ENCODE measurements at regions not wholly inside any gene's neighbourhood (a gene's known extent, or its start where the extent isn't known, plus 50 kb on each side); places are given as distances from the start of the nearest gene placed in this dataset.

DNA sequence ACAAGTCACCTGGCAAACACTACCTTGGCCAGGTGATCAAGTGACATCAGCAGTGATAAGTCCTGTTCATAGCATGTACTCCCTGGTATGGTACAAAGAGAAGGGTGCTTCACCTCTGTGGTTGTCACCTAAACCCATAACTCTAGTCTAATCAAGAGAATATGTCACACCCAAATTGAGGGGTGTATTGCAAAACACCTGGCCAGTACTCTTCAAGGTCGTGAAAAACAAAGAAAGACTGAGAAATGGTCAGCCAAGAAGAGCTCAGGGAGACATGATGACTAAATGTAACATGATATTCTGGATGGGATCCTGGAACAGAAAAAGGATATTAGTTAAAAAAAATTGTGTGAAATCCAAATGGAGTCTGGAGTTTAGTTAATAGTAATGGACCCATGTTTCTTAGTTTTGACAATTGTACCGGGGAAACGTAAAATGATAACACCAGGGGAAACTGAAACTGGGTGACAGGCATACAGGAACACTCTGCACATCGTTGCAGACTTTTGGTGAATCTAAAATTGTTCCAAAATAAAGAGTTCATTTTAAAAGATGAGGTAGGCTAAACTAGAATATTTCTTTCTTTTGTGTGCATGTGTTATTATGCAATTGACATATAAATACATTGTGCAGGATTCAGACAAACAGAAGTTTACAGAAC, 262.0 kb downstream of the CDC5L start:
- H4K20me1 ChIP-seq (ENCODE audit: control insufficient read depth, insufficient read depth, insufficient read length) = no peaks in the 10 kb centered on the region
- no peak for DNase-seq
- no peak overlapping the region for H4K8ac ChIP-seq (replicated peaks; ENCODE audit: insufficient read length, low read depth, low read length)
- H2BK120ac ChIP-seq (ENCODE audit: low read depth, low read length, poor library complexity, severe bottlenecking) = no peak overlapping the region
- Mint-ChIP-seq H3K4me3 (no peak overlapping the region), H3K36me3 (ENCODE audit: insufficient read depth in 1 of 3, low read depth in 3 of 3) (no peaks in the 10 kb centered on the region), H3K27me3 (ENCODE audit: low read depth) (peaks cover 5% of the 10 kb centered on the region), H3K4me1 (peaks cover 13 to 16% of the 10 kb centered on the region in 2 experiments), H3K9me3 (no peaks in the 10 kb centered on the region), H3K27ac (no peak overlapping the region)
- no peak overlapping the region for H2BK20ac ChIP-seq (ENCODE audit: low read depth, low read length, poor library complexity, severe bottlenecking)
- H3K9me3 ChIP-seq (ENCODE audit: control insufficient read depth, low read depth, low read length) = no peaks in the 10 kb centered on the region
- H2BK12ac ChIP-seq (ENCODE audit: insufficient read length, low read depth, low read length) = no peak overlapping the region
- no peak overlapping the region for H3K27ac ChIP-seq (ENCODE audit: insufficient read length, low read depth, low read length)
- H3K79me2 ChIP-seq (ENCODE audit: insufficient read depth, low read length) = no peaks in the 10 kb centered on the region
- H2AFZ ChIP-seq (ENCODE audit: low read length) = no peak overlapping the region
- H2BK15ac ChIP-seq (ENCODE audit: low read depth, low read length) = no peak overlapping the region
- no peak overlapping the region for H3T11ph ChIP-seq (ENCODE audit: low read length)
- no peak overlapping the region for H2AK5ac ChIP-seq (ENCODE audit: insufficient read length, low read length)
- no peak overlapping the region for H3K56ac ChIP-seq (ENCODE audit: insufficient read length, low read depth, low read length)
- H3K18ac ChIP-seq (ENCODE audit: insufficient read length, low read depth, low read length) = no peak overlapping the region
- WGBS (ENCODE audit: extremely low coverage, insufficient read length, low lambda C conversion rate) = no CpG with 5 or more reads among the region's 4 CpGs
- no peak overlapping the region for H4K91ac ChIP-seq (ENCODE audit: insufficient read length, low read depth, low read length)
- H3K23ac ChIP-seq (ENCODE audit: insufficient read length, low read depth, low read length) = no peak overlapping the region
- H3K4me1 ChIP-seq (ENCODE audit: insufficient read depth, low read length) = 0 out of 2 replicates have a peak, but pooled peaks cover 2% of the 10 kb centered on the region
- no peaks in the 10 kb centered on the region for H3K27me3 ChIP-seq (ENCODE audit: insufficient read depth, low read length)
- H3K23me2 ChIP-seq (ENCODE audit: insufficient read length, low read depth, low read length, poor library complexity, severe bottlenecking) = no peaks in the 10 kb centered on the region
- H3K79me1 ChIP-seq (ENCODE audit: insufficient read depth, low read depth, low read length, poor library complexity, severe bottlenecking) = no peaks in the 10 kb centered on the region
- no peak overlapping the region for H4K5ac ChIP-seq (ENCODE audit: insufficient read length, low read depth, low read length)
- H3K14ac ChIP-seq (ENCODE audit: insufficient read depth, low read length) = no peak overlapping the region
- no peak overlapping the region for H2BK5ac ChIP-seq (ENCODE audit: insufficient read length, low read length)
- H3K9ac ChIP-seq (ENCODE audit: extremely low read depth, insufficient read length, low read length) = no peak overlapping the region
- TF ChIP-seq, protein P1, sequence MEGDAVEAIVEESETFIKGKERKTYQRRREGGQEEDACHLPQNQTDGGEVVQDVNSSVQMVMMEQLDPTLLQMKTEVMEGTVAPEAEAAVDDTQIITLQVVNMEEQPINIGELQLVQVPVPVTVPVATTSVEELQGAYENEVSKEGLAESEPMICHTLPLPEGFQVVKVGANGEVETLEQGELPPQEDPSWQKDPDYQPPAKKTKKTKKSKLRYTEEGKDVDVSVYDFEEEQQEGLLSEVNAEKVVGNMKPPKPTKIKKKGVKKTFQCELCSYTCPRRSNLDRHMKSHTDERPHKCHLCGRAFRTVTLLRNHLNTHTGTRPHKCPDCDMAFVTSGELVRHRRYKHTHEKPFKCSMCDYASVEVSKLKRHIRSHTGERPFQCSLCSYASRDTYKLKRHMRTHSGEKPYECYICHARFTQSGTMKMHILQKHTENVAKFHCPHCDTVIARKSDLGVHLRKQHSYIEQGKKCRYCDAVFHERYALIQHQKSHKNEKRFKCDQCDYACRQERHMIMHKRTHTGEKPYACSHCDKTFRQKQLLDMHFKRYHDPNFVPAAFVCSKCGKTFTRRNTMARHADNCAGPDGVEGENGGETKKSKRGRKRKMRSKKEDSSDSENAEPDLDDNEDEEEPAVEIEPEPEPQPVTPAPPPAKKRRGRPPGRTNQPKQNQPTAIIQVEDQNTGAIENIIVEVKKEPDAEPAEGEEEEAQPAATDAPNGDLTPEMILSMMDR (conservative IDR thresholded peaks at IDR 0.05) = no peak
- no peak overlapping the region for H3K4ac ChIP-seq (ENCODE audit: low read depth, low read length)
- no peak overlapping the region for H3K4me2 ChIP-seq (ENCODE audit: insufficient read depth, insufficient read length, low read length)

Data from H9 (cell line).